H4 (cell line): ENCODE measurements at regions not wholly inside any gene's neighbourhood (a gene's known extent, or its start where the extent isn't known, plus 50 kb on each side); places are given as distances from the start of the nearest gene placed in this dataset.
A peak's percentile ranks its signal among the peaks of the same experiment; 100 is the strongest.
"Not testable (repeated sequence)": the region's sequence is repeated elsewhere in the genome, so short reads cannot be mapped to it uniquely, and the experiment has no call there.

Experiments used
- DNase-seq: peaks from one replicate; pipeline ENCODE4 v3.0.0-alpha.2; 2015; ENCODE audit warnings: low spot score

GRCh38 chrX:34576864-34577263 is 80.2 kb downstream of the TMEM47 start:
- no peak for DNase-seq

GRCh38 chrX:34565981-34566380 is 91.1 kb downstream of the TMEM47 start:
- DNase-seq: no peak

DNA sequence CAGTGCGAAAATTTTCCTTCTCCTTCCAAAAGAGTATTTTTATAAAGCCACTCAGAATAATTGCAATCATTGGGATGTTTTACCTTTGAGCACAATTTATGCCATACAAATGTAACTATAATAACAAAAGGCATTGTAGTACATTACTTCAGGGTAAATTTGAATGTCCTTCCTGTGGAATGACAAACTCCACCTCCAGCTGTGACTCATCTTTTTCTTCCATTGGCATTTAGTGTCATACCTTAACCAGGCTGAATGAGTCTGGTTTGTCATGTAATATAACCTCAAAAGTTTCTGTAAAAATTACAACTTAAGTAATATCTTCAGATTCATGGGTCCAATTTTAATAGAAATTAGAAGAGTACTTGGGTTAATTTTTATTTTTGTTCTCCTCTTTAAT is 93.3 kb downstream of the TMEM47 start:
- DNase-seq: no peak

GRCh38 chrX:34563061-34563460 is 94.0 kb downstream of the TMEM47 start:
- no peak for DNase-seq

- no peak for DNase-seq
Measured at GRCh38 chrX:34562006-34562405, 95.1 kb downstream of the TMEM47 start.

DNA sequence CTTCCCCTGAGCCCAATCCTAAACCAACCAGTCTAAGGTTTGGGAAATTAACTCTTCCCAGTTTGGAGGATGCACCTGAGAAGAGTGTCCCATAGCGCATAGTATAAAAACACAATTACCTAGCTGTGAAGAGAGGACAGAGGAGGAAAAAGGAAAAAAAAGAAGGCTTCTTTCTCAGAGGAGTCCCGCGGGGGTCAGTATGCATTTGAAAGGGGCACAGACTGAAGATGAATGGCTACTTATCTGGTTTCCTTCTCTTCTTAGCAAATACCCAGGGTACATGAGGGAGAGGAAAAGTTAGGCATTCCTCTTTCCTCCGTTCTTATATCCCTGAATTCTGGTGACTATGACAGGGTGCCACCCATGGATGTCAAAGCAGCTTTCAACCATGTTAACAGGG is 96.9 kb downstream of the TMEM47 start:
- no peak for DNase-seq

DNA sequence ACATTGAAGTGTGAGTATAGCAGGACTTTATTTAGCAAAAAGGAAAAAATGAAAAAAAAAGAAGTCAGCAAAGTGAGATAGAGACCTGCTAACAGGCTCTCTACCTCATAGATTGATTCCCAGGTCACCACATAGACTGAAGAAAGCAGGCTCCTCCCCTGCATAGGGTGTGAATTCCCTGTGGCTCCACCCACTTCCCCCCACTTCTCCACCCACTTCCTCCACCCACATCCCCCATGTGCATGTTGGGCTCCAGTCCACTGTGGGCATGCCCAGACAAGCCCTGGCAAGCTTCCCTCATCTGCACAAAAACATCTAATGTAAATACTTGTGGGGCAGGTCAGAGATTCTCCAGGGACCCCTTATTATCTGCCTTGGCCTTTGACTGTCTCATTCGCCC is 97.8 kb downstream of the TMEM47 start:
- DNase-seq: peak; percentile 30

GRCh38 chrX:34557733-34558132 is 99.4 kb downstream of the TMEM47 start:
- DNase-seq: no peak

- no peak for DNase-seq
Measured at GRCh38 chrX:34555481-34555880, 101.6 kb downstream of the TMEM47 start.

DNA sequence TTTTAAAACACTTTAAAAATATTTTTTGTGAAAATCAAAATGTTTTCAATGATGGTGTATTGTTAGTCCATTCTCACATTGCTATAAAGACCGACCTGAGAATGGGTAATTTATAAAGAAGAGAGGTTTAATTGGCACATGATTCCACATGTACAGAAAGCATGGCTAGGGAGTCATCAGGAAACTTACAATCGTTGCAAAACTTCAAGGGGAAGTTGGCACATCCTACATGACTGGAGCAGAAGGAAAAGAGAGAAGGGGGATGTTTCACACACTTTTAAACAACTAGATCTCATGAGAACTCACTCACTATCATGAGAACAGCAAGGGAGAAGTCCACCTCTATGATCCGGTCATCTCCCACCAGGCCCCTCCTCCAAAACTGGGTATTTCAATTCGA is 110.7 kb downstream of the TMEM47 start:
- DNase-seq: no peak

GRCh38 chrX:34528081-34528480 is 129.0 kb downstream of the TMEM47 start:
- no peak for DNase-seq

DNA sequence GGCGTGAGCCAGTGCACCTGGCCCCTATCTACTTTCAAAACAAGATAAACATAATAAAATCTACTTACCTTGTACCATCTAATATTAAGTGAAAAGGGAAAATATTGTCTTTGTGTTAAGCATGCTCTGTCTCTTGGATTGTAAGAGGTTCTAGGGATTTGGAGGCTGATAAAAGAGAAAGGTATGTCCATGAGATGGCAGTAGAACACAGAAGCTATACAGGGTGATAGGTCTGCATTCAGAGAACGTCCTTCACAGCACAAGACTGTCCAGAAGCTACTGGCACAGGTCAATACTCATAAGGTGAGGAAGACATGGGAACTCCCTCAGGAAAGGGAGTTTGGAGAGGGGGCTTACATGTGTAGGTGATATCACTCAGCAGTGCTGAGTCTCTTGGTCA is 135.5 kb downstream of the TMEM47 start:
- DNase-seq: peak; percentile 21

GRCh38 chrX:34509394-34509793 is 147.7 kb downstream of the TMEM47 start:
- no peak for DNase-seq

GRCh38 chrX:34503119-34503518 is 154.0 kb downstream of the TMEM47 start:
- DNase-seq: no peak

DNA sequence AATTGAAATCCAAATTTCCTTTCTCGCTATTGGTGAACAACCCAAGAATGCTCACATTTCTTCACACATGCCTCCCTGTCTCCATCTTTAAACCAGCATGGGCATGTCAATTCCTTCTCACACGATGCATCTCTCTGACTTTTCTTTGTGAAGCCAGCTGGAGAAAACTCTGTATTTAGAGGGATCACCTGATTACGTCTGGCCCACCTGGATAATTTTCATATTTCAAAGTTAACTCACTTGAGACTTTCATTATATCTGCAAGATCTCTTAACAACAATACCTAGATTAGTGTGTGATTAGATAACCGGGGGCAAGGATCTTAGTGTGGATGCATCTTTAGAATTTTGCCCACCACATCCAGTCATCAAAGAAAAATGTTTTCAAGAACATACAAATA is 164.0 kb downstream of the TMEM47 start:
- no peak for DNase-seq

GRCh38 chrX:34491126-34491525 is 166.0 kb downstream of the TMEM47 start:
- no peak for DNase-seq

DNA sequence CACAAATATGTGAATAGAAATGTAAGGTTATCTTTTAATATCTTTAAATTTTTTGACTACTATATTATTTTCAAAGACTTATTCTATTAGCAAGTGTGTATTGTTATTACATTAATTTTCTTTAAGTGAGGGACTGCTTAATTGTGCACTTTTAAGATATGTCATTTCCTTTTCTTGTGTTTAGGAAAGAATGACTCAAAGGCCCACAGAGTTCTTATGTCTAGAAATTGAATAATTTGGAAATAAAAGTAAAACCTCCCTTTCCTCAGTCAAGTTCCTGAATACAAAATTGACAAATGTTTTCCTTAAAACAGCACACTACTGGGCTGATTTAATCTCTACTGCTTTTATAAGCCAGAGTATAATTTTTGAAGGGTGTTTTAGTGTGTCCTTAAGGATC is 169.7 kb downstream of the TMEM47 start:
- DNase-seq: no peak

DNA sequence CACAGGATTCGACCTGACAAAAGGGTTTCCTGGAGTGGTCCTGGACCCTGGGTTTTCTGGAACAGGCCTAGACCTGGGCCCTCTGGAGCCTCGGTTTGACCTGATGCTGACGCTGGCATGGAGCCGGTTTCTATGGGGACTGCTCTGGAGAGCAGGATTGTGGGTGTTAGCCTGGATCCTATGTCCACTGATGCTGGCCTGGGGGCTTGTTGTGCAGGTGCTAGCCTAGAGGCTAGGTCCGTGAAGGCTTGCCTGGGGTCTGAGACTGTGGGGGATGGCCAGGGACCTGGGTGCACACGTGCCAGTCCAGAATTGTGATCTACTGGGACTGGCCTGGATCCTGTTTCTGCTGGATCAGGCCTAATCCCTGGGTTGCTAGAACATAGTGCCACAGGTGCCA is 173.1 kb downstream of the TMEM47 start:
- no peak for DNase-seq

DNA sequence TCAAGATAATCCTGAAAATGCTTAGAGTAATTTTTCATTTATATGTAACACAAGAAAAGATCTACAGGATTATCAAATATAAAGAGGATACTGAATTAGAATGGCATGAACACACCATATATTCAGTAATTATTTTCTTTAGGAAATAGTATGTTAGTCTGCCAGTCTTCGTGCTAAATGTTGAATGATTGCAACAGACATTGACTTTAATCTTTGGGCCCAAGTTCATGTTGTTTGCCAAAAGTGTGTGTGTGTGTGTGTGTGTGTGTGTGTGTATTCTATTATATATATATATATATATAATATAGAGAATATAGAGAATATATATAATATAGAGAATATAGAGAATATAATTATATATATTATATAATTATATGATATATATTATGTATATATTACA is 186.6 kb downstream of the TMEM47 start:
- DNase-seq: no peak

DNA sequence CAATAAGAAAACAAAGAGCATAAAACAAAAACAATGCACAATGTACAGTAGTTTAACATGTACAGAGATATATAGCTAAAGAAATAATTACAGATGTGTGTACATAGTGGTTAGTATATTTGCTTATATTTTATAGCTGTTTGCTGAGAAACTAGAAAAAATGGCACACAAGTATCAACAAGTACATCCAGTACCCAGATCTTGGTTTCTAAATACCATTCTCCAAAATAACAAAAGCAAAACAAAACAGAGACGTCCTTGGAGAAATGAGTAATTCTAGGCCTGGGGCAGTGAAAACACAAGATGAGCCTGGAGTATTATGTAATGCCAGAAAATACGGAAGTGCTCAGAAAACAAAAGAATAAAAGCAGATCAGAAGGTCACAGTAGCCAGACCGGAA is 189.6 kb downstream of the TMEM47 start:
- peak; percentile 3 for DNase-seq

DNA sequence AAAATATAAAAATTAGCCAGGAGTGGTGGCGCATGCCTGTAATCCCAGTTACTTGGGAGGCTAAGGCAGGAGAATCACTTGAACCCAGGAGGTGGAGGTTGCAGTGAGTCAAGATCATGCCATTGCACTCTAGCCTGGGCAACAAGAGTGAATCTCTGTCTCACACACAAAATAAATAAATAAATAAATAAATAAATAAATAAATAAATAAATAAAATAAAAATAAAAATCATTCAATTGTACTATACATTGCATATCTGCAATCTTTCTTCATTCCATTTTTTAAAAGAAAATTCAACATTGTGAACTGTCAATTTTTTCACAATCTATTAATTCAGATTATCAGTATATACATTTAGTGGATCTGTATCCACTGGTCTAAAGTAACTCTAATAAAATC is 193.9 kb downstream of the TMEM47 start:
- not testable (repeated sequence) for DNase-seq

DNA sequence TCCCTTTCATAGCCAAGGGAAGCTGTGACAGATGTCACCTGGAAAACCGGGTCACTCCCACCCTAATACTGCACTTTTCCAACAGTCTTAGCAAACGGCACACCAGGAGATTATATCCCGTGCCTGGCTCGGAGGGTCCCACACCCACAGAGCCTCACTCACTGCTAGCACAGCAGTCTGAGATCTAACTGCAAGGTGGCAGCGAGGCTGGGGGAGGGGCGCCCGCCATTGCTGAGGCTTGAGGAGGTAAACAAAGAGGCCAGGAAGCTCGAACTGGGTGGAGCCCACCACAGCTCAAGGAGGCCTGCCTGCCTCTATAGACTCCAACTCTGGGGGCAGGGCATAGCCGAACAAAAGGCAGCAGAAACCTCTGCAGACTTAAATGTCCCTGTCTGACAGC is 199.2 kb downstream of the TMEM47 start:
- not testable (repeated sequence) for DNase-seq

- DNase-seq: no peak
Measured at GRCh38 chrX:34437586-34437985, 219.5 kb downstream of the TMEM47 start.

- peak; percentile 8 for DNase-seq
Measured at GRCh38 chrX:34426334-34426733, 230.8 kb downstream of the TMEM47 start.

DNA sequence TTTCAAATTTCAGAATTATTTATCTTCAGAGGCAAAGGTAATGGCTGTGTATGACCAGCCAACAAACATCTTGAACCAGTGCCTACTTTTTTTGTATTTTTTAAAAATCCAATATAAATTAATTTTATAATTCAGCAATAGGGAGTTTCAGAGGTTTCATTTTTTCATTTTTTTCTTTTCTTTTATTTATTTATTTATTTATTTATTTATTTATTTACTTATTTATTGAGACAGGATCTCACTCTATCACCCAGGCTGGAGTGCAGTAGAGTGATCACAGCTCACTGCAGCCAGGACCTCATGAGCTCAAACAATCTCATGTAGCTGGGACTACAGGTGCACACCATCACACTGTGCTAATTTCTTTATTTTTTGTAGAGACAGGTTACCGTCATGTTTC is 250.5 kb downstream of the TMEM47 start:
- no peak for DNase-seq
